SK-N-SH treated with all-trans-retinoic acid at 6 μM for 48 hours (cell line): ENCODE measurements at regions not wholly inside any gene's neighbourhood (a gene's known extent, or its start where the extent isn't known, plus 50 kb on each side); places are given as distances from the start of the nearest gene placed in this dataset.

Experiments
- ATAC-seq: fragments of 200-7000 bp; cut with Tn5 transposase; 3 replicates; pipeline ENCODE4 v1.9.1; 2020; ENCODE audit warnings: mild to moderate bottlenecking, moderate library complexity
- BACH2 ChIP-seq: fragments of 250-450 bp; sonication (Bioruptor Pico); IDR thresholded peaks from 2 replicates; pipeline ENCODE4 v1.9.0; 2021; ENCODE audit warnings: mild to moderate bottlenecking, borderline replicate concordance
- CSDC2 ChIP-seq: fragments of 250-450 bp; sonication (Bioruptor Pico); IDR thresholded peaks from 2 replicates; pipeline ENCODE4 v1.5.0; 2020; ENCODE audit warnings: mild to moderate bottlenecking, moderate library complexity
- CSRNP3 ChIP-seq: fragments of 250-450 bp; sonication (Bioruptor Pico); IDR thresholded peaks from 2 replicates; pipeline ENCODE4 v1.5.1; 2021; ENCODE audit warnings: mild to moderate bottlenecking, moderate library complexity
- ESRRG ChIP-seq: fragments of 250-450 bp; sonication (Bioruptor Pico); IDR thresholded peaks from 2 replicates; pipeline ENCODE4 v1.6.1; 2021; ENCODE audit warnings: mild to moderate bottlenecking
- OSR1 ChIP-seq: fragments of 250-450 bp; sonication (Bioruptor Pico); IDR thresholded peaks from 2 replicates; pipeline ENCODE4 v1.8.0; 2022; ENCODE audit warnings: moderate library complexity, mild to moderate bottlenecking, inconsistent platforms
- PATZ1 ChIP-seq: fragments of 250-450 bp; sonication (Bioruptor Pico); IDR thresholded peaks from 2 replicates; pipeline ENCODE4 v1.8.0; 2020; ENCODE audit warnings: mild to moderate bottlenecking, moderate library complexity, borderline replicate concordance
- POU6F1 ChIP-seq: fragments of 250-450 bp; sonication (Bioruptor Pico); IDR thresholded peaks from 2 replicates; pipeline ENCODE4 v1.8.0; 2021; ENCODE audit warnings: low read depth, mild to moderate bottlenecking, moderate library complexity, borderline replicate concordance
- PPARA ChIP-seq: fragments of 250-450 bp; sonication (Bioruptor Pico); IDR thresholded peaks from 2 replicates; pipeline ENCODE4 v1.5.0; 2020; ENCODE audit warnings: mild to moderate bottlenecking, borderline replicate concordance
- RARB ChIP-seq: fragments of 250-450 bp; sonication (Bioruptor Pico); IDR thresholded peaks from 2 replicates; pipeline ENCODE4 v1.8.0; 2021; ENCODE audit warnings: mild to moderate bottlenecking, moderate library complexity
- SNAI2 ChIP-seq: fragments of 250-450 bp; sonication (Bioruptor Pico); IDR thresholded peaks from 2 replicates; pipeline ENCODE4 v1.5.0; 2020; ENCODE audit warnings: mild to moderate bottlenecking, moderate library complexity
- TCF4 ChIP-seq: fragments of 250-450 bp; sonication (Bioruptor Pico); IDR thresholded peaks from 2 replicates; pipeline ENCODE4 v1.8.0; 2021; ENCODE audit warnings: mild to moderate bottlenecking, moderate library complexity, borderline replicate concordance
- TOX ChIP-seq: fragments of 250-450 bp; sonication (Bioruptor Pico); IDR thresholded peaks from 2 replicates; pipeline ENCODE4 v1.8.0; 2021; ENCODE audit warnings: mild to moderate bottlenecking, moderate library complexity, borderline replicate concordance
- TSHZ2 ChIP-seq: fragments of 250-450 bp; sonication (Bioruptor Pico); IDR thresholded peaks from 2 replicates; pipeline ENCODE4 v1.5.0; 2020; ENCODE audit warnings: mild to moderate bottlenecking, moderate library complexity
- ZFP3 ChIP-seq: fragments of 250-450 bp; sonication (Bioruptor Pico); IDR thresholded peaks from 2 replicates; pipeline ENCODE4 v1.5.0; 2020; ENCODE audit warnings: mild to moderate bottlenecking, moderate library complexity
- ZFP30 ChIP-seq: fragments of 450-650 bp; formaldehyde crosslinking; IDR thresholded peaks from 2 replicates; pipeline ENCODE4 v1.5.0; 2022; ENCODE audit warnings: mild to moderate bottlenecking, moderate library complexity
- ZNF565 ChIP-seq: fragments of 450-650 bp; formaldehyde crosslinking; conservative IDR thresholded peaks from 2 replicates; pipeline ENCODE4 v1.5.0; 2020; ENCODE audit warnings: low read depth, mild to moderate bottlenecking, moderate library complexity
- ZNF8 ChIP-seq: fragments of 450-650 bp; formaldehyde crosslinking; IDR thresholded peaks from 2 replicates; pipeline ENCODE4 v1.5.0; 2020; ENCODE audit warnings: mild to moderate bottlenecking, moderate library complexity

- no peak for TF ChIP-seq ZFP30
- no peak for TF ChIP-seq TCF4
- TF ChIP-seq SNAI2 (CRISPR knock-in tag), result no peak
- TF ChIP-seq RARB (CRISPR knock-in tag), result no peak
- no peak for TF ChIP-seq ESRRG (CRISPR knock-in tag)
- TF ChIP-seq PATZ1 (CRISPR knock-in tag), result no peak
- no peak for TF ChIP-seq OSR1 (CRISPR knock-in tag)
- ATAC-seq, result no peak
Observed at GRCh38 chr5:74337254-74337983, 303.1 kb downstream of the ENC1 start.

GRCh38 chr5:74336297-74336696 lies 304.2 kb downstream of the ENC1 start:
- no peak for TF ChIP-seq TCF4
- TF ChIP-seq ZFP30, result no peak
- TF ChIP-seq CSRNP3 (CRISPR knock-in tag), result no peak
- no peak for TF ChIP-seq PATZ1 (CRISPR knock-in tag)
- no peak for TF ChIP-seq RARB (CRISPR knock-in tag)
- no peak for TF ChIP-seq ZNF8 (CRISPR knock-in tag)
- no peak for TF ChIP-seq TOX
- no peak for TF ChIP-seq CSDC2 (CRISPR knock-in tag)
- no peak for ATAC-seq

- no peak for ATAC-seq
- TF ChIP-seq ZFP3 (CRISPR knock-in tag) (no peak), TSHZ2 (CRISPR knock-in tag) (no peak), CSRNP3 (CRISPR knock-in tag) (no peak), PPARA (CRISPR knock-in tag) (no peak), BACH2 (CRISPR knock-in tag) (no peak), ZNF565 (no peak), TCF4 (no peak), ZNF8 (CRISPR knock-in tag) (no peak), SNAI2 (CRISPR knock-in tag) (no peak), ESRRG (CRISPR knock-in tag) (no peak), RARB (CRISPR knock-in tag) (no peak), POU6F1 (CRISPR knock-in tag) (no peak)
Observed at GRCh38 chr5:74334762-74335384, 305.7 kb downstream of the ENC1 start.
